KMS-11 (cell line): ENCODE measurements at regions not wholly inside any gene's neighbourhood (a gene's known extent, or its start where the extent isn't known, plus 50 kb on each side); places are given as distances from the start of the nearest gene placed in this dataset.

Experiments used
- H2AFZ ChIP-seq: fragments of 200-600 bp; sonication (generic); 2 replicates; pipeline ENCODE4 v1.6.1; 2016; ENCODE audit warnings: antibody characterized with exemption, mixed run types, low read depth
- H3K27ac ChIP-seq: fragments of 200-600 bp; sonication (generic); 2 replicates; pipeline ENCODE4 v1.6.1; 2016; ENCODE audit warnings: mild to moderate bottlenecking, mixed run types
- H3K27me3 ChIP-seq: fragments of 200-600 bp; sonication (generic); 2 replicates; pipeline ENCODE4 v1.6.1; 2017; ENCODE audit warnings: mild to moderate bottlenecking, low read depth, mixed run types, moderate library complexity; ENCODE audit not compliant: insufficient read depth
- H3K36me3 ChIP-seq: fragments of 200-600 bp; sonication (generic); 2 replicates; pipeline ENCODE4 v1.6.1; 2017; ENCODE audit warnings: mild to moderate bottlenecking, mixed run types; ENCODE audit not compliant: insufficient read depth
- H3K4me1 ChIP-seq: fragments of 200-600 bp; sonication (generic); 2 replicates; pipeline ENCODE4 v1.6.1; 2016; ENCODE audit warnings: mild to moderate bottlenecking, low read depth, mixed run types; ENCODE audit not compliant: poor library complexity, severe bottlenecking
- H3K4me2 ChIP-seq: fragments of 200-600 bp; sonication (generic); 2 replicates; pipeline ENCODE4 v1.7.0; 2016; ENCODE audit warnings: mild to moderate bottlenecking, mixed run types
- H3K4me3 ChIP-seq: fragments of 200-600 bp; sonication (generic); IDR thresholded peaks from 2 replicates; pipeline ENCODE4 v1.6.1; 2017; ENCODE audit warnings: low read depth, low read length, mixed read lengths; ENCODE audit not compliant: insufficient read depth
- H3K79me2 ChIP-seq: fragments of 200-600 bp; sonication (generic); 2 replicates; pipeline ENCODE4 v1.6.1; 2016; ENCODE audit warnings: low read depth, mixed run types; ENCODE audit not compliant: insufficient read depth
- H3K9ac ChIP-seq: fragments of 200-600 bp; sonication (generic); 2 replicates; pipeline ENCODE4 v1.6.1; 2016; ENCODE audit warnings: mild to moderate bottlenecking, mixed run types
- H4K20me1 ChIP-seq: fragments of 200-600 bp; sonication (generic); 2 replicates; pipeline ENCODE4 v1.6.1; 2016; ENCODE audit warnings: mild to moderate bottlenecking, mixed run types; ENCODE audit not compliant: insufficient read depth
- TF ChIP-seq, protein P1 (sequence below): fragments of 200-600 bp; sonication (generic); conservative IDR thresholded peaks from 2 replicates; pipeline ENCODE4 v1.6.1; 2017; ENCODE audit warnings: low read depth, mild to moderate bottlenecking, antibody characterized with exemption, low read length, moderate library complexity, mixed read lengths

- H2AFZ ChIP-seq, result no peak overlapping the region
- no peaks in the 10 kb centered on the region for H3K36me3 ChIP-seq
- no peak overlapping the region for H3K9ac ChIP-seq
- H3K4me2 ChIP-seq, result no peak overlapping the region
- H3K27ac ChIP-seq, result no peak overlapping the region
- H3K4me3 ChIP-seq, result no peak overlapping the region
- H3K79me2 ChIP-seq, result no peaks in the 10 kb centered on the region
- no peaks in the 10 kb centered on the region for H4K20me1 ChIP-seq
- no peaks in the 10 kb centered on the region for H3K4me1 ChIP-seq
- TF ChIP-seq, protein P1, sequence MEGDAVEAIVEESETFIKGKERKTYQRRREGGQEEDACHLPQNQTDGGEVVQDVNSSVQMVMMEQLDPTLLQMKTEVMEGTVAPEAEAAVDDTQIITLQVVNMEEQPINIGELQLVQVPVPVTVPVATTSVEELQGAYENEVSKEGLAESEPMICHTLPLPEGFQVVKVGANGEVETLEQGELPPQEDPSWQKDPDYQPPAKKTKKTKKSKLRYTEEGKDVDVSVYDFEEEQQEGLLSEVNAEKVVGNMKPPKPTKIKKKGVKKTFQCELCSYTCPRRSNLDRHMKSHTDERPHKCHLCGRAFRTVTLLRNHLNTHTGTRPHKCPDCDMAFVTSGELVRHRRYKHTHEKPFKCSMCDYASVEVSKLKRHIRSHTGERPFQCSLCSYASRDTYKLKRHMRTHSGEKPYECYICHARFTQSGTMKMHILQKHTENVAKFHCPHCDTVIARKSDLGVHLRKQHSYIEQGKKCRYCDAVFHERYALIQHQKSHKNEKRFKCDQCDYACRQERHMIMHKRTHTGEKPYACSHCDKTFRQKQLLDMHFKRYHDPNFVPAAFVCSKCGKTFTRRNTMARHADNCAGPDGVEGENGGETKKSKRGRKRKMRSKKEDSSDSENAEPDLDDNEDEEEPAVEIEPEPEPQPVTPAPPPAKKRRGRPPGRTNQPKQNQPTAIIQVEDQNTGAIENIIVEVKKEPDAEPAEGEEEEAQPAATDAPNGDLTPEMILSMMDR, result no peak
- H3K27me3 ChIP-seq, result no peaks in the 10 kb centered on the region
Measured at GRCh38 chr7:24119852-24120251, 164.1 kb upstream of the NPY start.

DNA sequence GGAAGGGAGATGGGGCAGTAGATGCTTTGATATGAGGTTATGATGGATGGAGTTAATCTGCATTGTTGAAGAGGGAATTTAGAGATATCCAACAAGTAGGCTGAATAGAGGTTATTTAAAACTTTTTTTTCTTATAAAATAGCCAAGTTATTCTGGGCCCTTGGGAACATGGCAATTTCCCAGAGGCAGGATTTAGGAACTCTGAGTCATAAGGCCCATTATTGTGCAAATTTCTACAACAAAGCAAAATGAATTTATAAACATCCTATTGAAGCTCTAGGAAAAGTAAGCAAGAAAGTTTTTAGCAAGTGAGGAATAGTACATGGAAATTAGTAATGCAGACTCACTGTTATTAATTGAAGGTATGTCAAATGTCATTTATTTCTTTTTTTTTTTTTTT lies 160.9 kb upstream of the NPY start:
- TF ChIP-seq, protein P1, result no peak
- Histone ChIP-seq H3K79me2 (no peaks in the 10 kb centered on the region), H3K9ac (no peak overlapping the region), H3K4me1 (no peaks in the 10 kb centered on the region), H3K4me3 (no peak overlapping the region), H4K20me1 (no peaks in the 10 kb centered on the region), H3K36me3 (no peaks in the 10 kb centered on the region), H3K27ac (no peak overlapping the region), H3K4me2 (no peak overlapping the region), H2AFZ (no peak overlapping the region), H3K27me3 (no peaks in the 10 kb centered on the region)

DNA sequence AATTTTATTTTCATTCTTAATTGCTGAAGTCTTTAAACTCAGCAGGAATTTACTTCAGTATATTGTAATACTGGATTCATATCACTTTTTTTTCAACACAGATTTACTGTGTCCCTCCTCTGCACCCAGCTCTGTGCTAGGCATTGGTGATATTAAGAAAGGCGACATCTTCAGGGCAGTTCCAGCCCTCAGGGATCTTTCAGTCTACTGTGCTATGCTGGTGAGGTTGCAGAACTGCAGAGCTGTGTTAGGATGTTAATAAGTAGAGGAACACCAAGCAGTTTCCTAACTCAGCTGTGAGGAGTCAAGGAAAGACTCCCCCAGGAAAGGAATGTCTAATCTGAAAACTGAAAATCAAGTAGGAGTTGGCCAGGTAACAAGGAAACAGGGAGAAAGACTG lies 158.2 kb upstream of the NPY start:
- H3K27ac ChIP-seq, result no peak overlapping the region
- no peaks in the 10 kb centered on the region for H3K79me2 ChIP-seq
- no peaks in the 10 kb centered on the region for H3K27me3 ChIP-seq
- H3K36me3 ChIP-seq, result no peaks in the 10 kb centered on the region
- no peak overlapping the region for H3K4me2 ChIP-seq
- H2AFZ ChIP-seq, result no peak overlapping the region
- no peak overlapping the region for H3K4me3 ChIP-seq
- TF ChIP-seq, protein P1, result no peak
- no peaks in the 10 kb centered on the region for H4K20me1 ChIP-seq
- H3K9ac ChIP-seq, result no peak overlapping the region
- H3K4me1 ChIP-seq, result no peaks in the 10 kb centered on the region

DNA sequence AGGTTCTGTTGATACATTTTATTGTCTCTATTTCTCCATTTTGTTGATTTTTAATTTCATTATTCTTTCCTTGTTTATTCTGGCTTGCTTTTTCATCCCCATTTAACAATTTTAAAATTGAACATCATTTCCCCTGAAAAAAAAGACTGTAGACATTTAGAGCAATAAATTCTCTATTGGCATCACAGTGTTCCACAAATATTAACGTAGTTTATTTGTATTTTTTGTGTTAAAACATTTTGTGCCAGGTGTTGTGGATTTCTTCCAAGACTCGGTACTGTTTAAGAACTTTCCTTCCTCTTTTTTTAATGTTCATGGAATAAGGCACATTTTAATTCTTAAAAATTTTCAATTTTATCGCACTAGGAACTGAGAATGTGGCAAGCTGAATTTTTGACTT lies 156.1 kb upstream of the NPY start:
- Histone ChIP-seq H3K4me3 (no peak overlapping the region), H3K27ac (no peak overlapping the region), H4K20me1 (no peaks in the 10 kb centered on the region), H3K4me2 (no peak overlapping the region), H3K79me2 (no peaks in the 10 kb centered on the region), H3K9ac (no peak overlapping the region), H2AFZ (no peak overlapping the region), H3K27me3 (no peaks in the 10 kb centered on the region), H3K4me1 (no peaks in the 10 kb centered on the region), H3K36me3 (no peaks in the 10 kb centered on the region)
- TF ChIP-seq, protein P1, result no peak

- Histone ChIP-seq H4K20me1 (no peaks in the 10 kb centered on the region), H3K79me2 (no peaks in the 10 kb centered on the region), H3K4me1 (no peaks in the 10 kb centered on the region), H3K27ac (no peak overlapping the region), H3K4me3 (no peak overlapping the region), H3K27me3 (no peaks in the 10 kb centered on the region), H3K9ac (no peak overlapping the region), H3K4me2 (no peak overlapping the region), H3K36me3 (no peaks in the 10 kb centered on the region), H2AFZ (no peak overlapping the region)
- TF ChIP-seq, protein P1, result no peak
Measured at GRCh38 chr7:24129597-24129996, 154.4 kb upstream of the NPY start.
